Spleen (tissue), 11 donors: ENCODE measurements at regions not wholly inside any gene's neighbourhood (a gene's known extent, or its start where the extent isn't known, plus 50 kb on each side); places are given as distances from the start of the nearest gene placed in this dataset.

ENCODE experiments used
- DNase-seq: peaks from one replicate; pipeline ENCODE4 v3.0.0-alpha.2; 2020
- H3K27ac ChIP-seq, 8 donors: fragments of 200-600 bp; sonication (generic) in 7 of 8; 1 replicate in 4 of 8; 2 replicates in 4 of 8; pipeline versions ENCODE4 v1.5.0 to v1.8.0; 2016 to 2021; ENCODE audit warnings: inconsistent platforms in 4 of 8, mild to moderate bottlenecking in 4 of 8, moderate library complexity in 1 of 8
- H3K27me3 ChIP-seq, 7 donors: fragments of 200-600 bp; sonication (generic) in 6 of 7; replicated peaks in 1 of 7; 1 replicate in 4 of 7; 2 replicates in 3 of 7; pipeline versions ENCODE4 v1.5.0 to v1.8.0; 2016 to 2021; ENCODE audit warnings: inconsistent platforms in 3 of 7, mild to moderate bottlenecking in 1 of 7
- H3K36me3 ChIP-seq, 6 donors: fragments of 200-600 bp; sonication (generic) in 5 of 6; 1 replicate in 4 of 6; 2 replicates in 2 of 6; pipeline versions ENCODE4 v1.5.0 to v1.8.0; 2016 to 2021; ENCODE audit warnings: inconsistent platforms in 2 of 6
- H3K4me1 ChIP-seq, 6 donors: fragments of 200-600 bp; sonication (generic) in 5 of 6; 1 replicate in 3 of 6; 2 replicates in 3 of 6; pipeline versions ENCODE4 v1.5.0 to v1.8.0; 2016 to 2021; ENCODE audit warnings: inconsistent platforms in 3 of 6
- H3K4me3 ChIP-seq, 8 donors: fragments of 200-600 bp; sonication (generic) in 7 of 8; 1 replicate in 4 of 8; 2 replicates in 4 of 8; pipeline versions ENCODE4 v1.5.0 to v1.8.0; 2016 to 2021; ENCODE audit warnings: inconsistent platforms in 4 of 8, mild to moderate bottlenecking in 4 of 8, moderate library complexity in 2 of 8
- H3K9me3 ChIP-seq, 8 donors: fragments of 200-600 bp; sonication (generic) in 7 of 8; 1 replicate in 4 of 8; 2 replicates in 4 of 8; pipeline versions ENCODE4 v1.5.0 to v1.8.0; 2016 to 2021; ENCODE audit warnings: inconsistent platforms in 4 of 8
- CTCF ChIP-seq, 11 experiments: fragments of 200-600 bp in 7 of 11; fragments of 450-650 bp in 4 of 11; sonication (generic) in 4 of 11; IDR thresholded peaks in 8 of 11; conservative IDR thresholded peaks in 3 of 11; 1 replicate in 7 of 11; 2 replicates in 4 of 11; pipeline versions ENCODE4 v1.4.0 to v1.8.0; 2016 to 2021; ENCODE audit warnings: antibody characterized with exemption in 11 of 11, inconsistent platforms in 4 of 11, mild to moderate bottlenecking in 1 of 11
- POLR2A ChIP-seq, 3 donors: fragments of 450-650 bp; IDR thresholded peaks; one replicate each; pipeline ENCODE4 v1.5.1; 2017; ENCODE audit warnings: antibody characterized with exemption in 3 of 3, mild to moderate bottlenecking in 1 of 3
- POLR2AphosphoS5 ChIP-seq, 3 donors: sonication (generic); formaldehyde crosslinking; IDR thresholded peaks; one replicate each; pipeline ENCODE4 v1.5.1; 2017; ENCODE audit warnings: antibody characterized with exemption in 3 of 3
- WGBS, 5 donors: extraction: QIAGEN DNeasy Blood & Tissue Kit in 3 of 5; methylation state at CpG; one replicate each; pipeline versions ENCODE4 v1.1.5 to v1.1.7; 2013 to 2018; 5-methylcytosine and 5-hydroxymethylcytosine counted together
- intact Hi-C: fragments of 100-400 bp; cut with DNase I; formaldehyde crosslinking; loops from one replicate; pipeline ENCODE4 v1.15.0; 2023; ENCODE audit warnings: low total_unique reads
- donor health status: healthy with polysubstance abuse.
- donor health status: DM: no; HTN: no; CAD: no; lungs with moderate emphysema.
- donor health status: DM: no; HTN: no; CAD: no.
- donor health status: Bipolar disorder and iron deficiency.
- donor health status: healthy.
- donor health status: DM: no; HTN: no; CAD: no.
- donor health status: DM: yes; HTN: yes; CAD: no.

- no peak for DNase-seq
- no peak for TF ChIP-seq CTCF (IDR thresholded peaks at IDR 0.05 in 8 of 11, conservative IDR thresholded peaks at IDR 0.05 in 3 of 11)
- TF ChIP-seq POLR2AphosphoS5 (IDR thresholded peaks at IDR 0.05): no peak
- no peak for TF ChIP-seq POLR2A (IDR thresholded peaks at IDR 0.05)
- Histone ChIP-seq H3K4me3 (no peak overlapping the region), H3K4me1 (no peaks in the 10 kb centered on the region), H3K27me3 (no peaks in the 10 kb centered on the region), H3K36me3 (no peaks in the 10 kb centered on the region), H3K9me3 (peaks cover 0 to 3% (median 0%) of the 10 kb centered on the region in 8 donors), H3K27ac (no peak overlapping the region)
- WGBS, 5 donors: 56 to 78% (median 70%) methylated on average over 10 of the region's 10 CpGs
- intact Hi-C loops: no loop called here
Measured at GRCh38 chr12:65533177-65533883, 254.8 kb downstream of the MSRB3 start.

GRCh38 chr12:65534238-65534841 lies 255.9 kb downstream of the MSRB3 start:
- no peak for TF ChIP-seq CTCF (IDR thresholded peaks at IDR 0.05 in 8 of 11, conservative IDR thresholded peaks at IDR 0.05 in 3 of 11)
- TF ChIP-seq POLR2AphosphoS5 (IDR thresholded peaks at IDR 0.05): no peak
- TF ChIP-seq POLR2A (IDR thresholded peaks at IDR 0.05): no peak
- Histone ChIP-seq H3K27ac (no peak overlapping the region), H3K4me3 (no peak overlapping the region), H3K36me3 (no peaks in the 10 kb centered on the region), H3K27me3 (no peaks in the 10 kb centered on the region), H3K9me3 (peaks cover 2 to 11% (median 6%) of the 10 kb centered on the region in 8 donors), H3K4me1 (no peaks in the 10 kb centered on the region)
- intact Hi-C loops: no loop called here
- DNase-seq: no peak
- WGBS, 5 donors: 74 to 84% (median 78%) methylated on average over 8 of the region's 8 CpGs

- Histone ChIP-seq H3K9me3 (peaks cover 9 to 27% (median 22%) of the 10 kb centered on the region in 8 donors), H3K4me3 (no peak overlapping the region), H3K27ac (peak overlapping the region in 2 of 8 donors; percentile 4 to 22), H3K36me3 (no peaks in the 10 kb centered on the region), H3K27me3 (no peaks in the 10 kb centered on the region), H3K4me1 (no peaks in the 10 kb centered on the region)
- 89 to 100% (median 95%) methylated on average over 2 of the region's 2 CpGs for WGBS, 5 donors
- DNase-seq: no peak
- TF ChIP-seq POLR2AphosphoS5 (IDR thresholded peaks at IDR 0.05) (no peak), POLR2A (IDR thresholded peaks at IDR 0.05) (no peak), CTCF (IDR thresholded peaks at IDR 0.05 in 8 of 11, conservative IDR thresholded peaks at IDR 0.05 in 3 of 11) (no peak)
- intact Hi-C loops: no loop called here
Measured at GRCh38 chr12:65535946-65536345, 257.5 kb downstream of the MSRB3 start.

GRCh38 chr12:65536351-65536750 lies 257.9 kb downstream of the MSRB3 start:
- 55 to 88% (median 79%) methylated on average over 3 of the region's 3 CpGs for WGBS, 5 donors
- Histone ChIP-seq H3K27ac (peak overlapping the region in 2 of 8 donors; percentile 4 to 22), H3K4me1 (no peaks in the 10 kb centered on the region), H3K36me3 (no peaks in the 10 kb centered on the region), H3K4me3 (no peak overlapping the region), H3K9me3 (peaks cover 12 to 31% (median 26%) of the 10 kb centered on the region in 8 donors), H3K27me3 (no peaks in the 10 kb centered on the region)
- TF ChIP-seq POLR2AphosphoS5 (IDR thresholded peaks at IDR 0.05) (no peak), CTCF (IDR thresholded peaks at IDR 0.05 in 8 of 11, conservative IDR thresholded peaks at IDR 0.05 in 3 of 11) (no peak), POLR2A (IDR thresholded peaks at IDR 0.05) (no peak)
- DNase-seq: no peak
- intact Hi-C loops: no loop called here
